Upper lobe of left lung (tissue), 6 donors: ENCODE measurements at regions not wholly inside any gene's neighbourhood (a gene's known extent, or its start where the extent isn't known, plus 50 kb on each side); places are given as distances from the start of the nearest gene placed in this dataset.
"Not testable (repeated sequence)": the region's sequence is repeated elsewhere in the genome, so short reads cannot be mapped to it uniquely, and the experiment has no call there.

Source experiments
- ATAC-seq, 2 donors: fragments of 200-7000 bp; cut with Tn5 transposase; one replicate each; pipeline ENCODE4 v1.9.1; 2022; ENCODE audit warnings: mild to moderate bottlenecking in 2 of 2, moderate library complexity in 2 of 2; ENCODE audit not compliant: low FRiP score in 2 of 2
- DNase-seq, 2 donors: peaks; one replicate each; pipeline ENCODE4 v3.0.0-alpha.2; 2019 to 2020
- H3K27ac ChIP-seq, 4 donors: fragments of 200-600 bp; sonication (generic); one replicate each; pipeline ENCODE4 v1.5.1; 2016 to 2019
- H3K27me3 ChIP-seq, 4 donors: fragments of 200-600 bp; sonication (generic); one replicate each; pipeline ENCODE4 v1.5.1; 2017 to 2019
- H3K36me3 ChIP-seq, 4 donors: fragments of 200-600 bp; sonication (generic); one replicate each; pipeline ENCODE4 v1.5.1; 2016 to 2019
- H3K4me1 ChIP-seq, 4 donors: fragments of 200-600 bp; sonication (generic); one replicate each; pipeline ENCODE4 v1.5.1; 2018 to 2019
- H3K4me3 ChIP-seq, 4 donors: fragments of 200-600 bp; sonication (generic); one replicate each; pipeline ENCODE4 v1.5.1; 2017 to 2019; ENCODE audit warnings: mild to moderate bottlenecking in 2 of 4, moderate library complexity in 1 of 4
- H3K9me3 ChIP-seq, 4 donors: fragments of 200-600 bp; sonication (generic); one replicate each; pipeline ENCODE4 v1.5.1; 2018 to 2019
- EP300 ChIP-seq, 4 donors: sonication (generic); formaldehyde crosslinking; IDR thresholded peaks; one replicate each; pipeline ENCODE4 v1.5.1; 2017; ENCODE audit warnings: antibody characterized with exemption in 4 of 4, control low read depth in 2 of 4
- POLR2A ChIP-seq, 4 donors: fragments of 450-650 bp; IDR thresholded peaks; one replicate each; pipeline ENCODE4 v1.5.1; 2016 to 2017; ENCODE audit warnings: antibody characterized with exemption in 4 of 4, mild to moderate bottlenecking in 2 of 4
- POLR2AphosphoS5 ChIP-seq, 2 donors: sonication (generic); formaldehyde crosslinking; IDR thresholded peaks; one replicate each; pipeline ENCODE4 v1.5.1; 2017; ENCODE audit warnings: antibody characterized with exemption in 2 of 2
- WGBS, 2 donors: methylation state at CpG; one replicate each; pipeline ENCODE4 v1.1.5; 2017 to 2018; 5-methylcytosine and 5-hydroxymethylcytosine counted together
- TF ChIP-seq, protein P1 (sequence below), 6 experiments: fragments of 450-650 bp in 4 of 6; fragments of 200-600 bp in 2 of 6; sonication (generic) in 2 of 6; IDR thresholded peaks; one replicate each; pipeline ENCODE4 v1.5.1; 2016 to 2019; ENCODE audit warnings: antibody characterized with exemption in 6 of 6
- donor health status: DM: no; HTN: no; CAD: no; lungs with moderate emphysema.
- donor health status: DM: no; HTN: yes; CAD: no; lungs with severe emphysema.

DNA sequence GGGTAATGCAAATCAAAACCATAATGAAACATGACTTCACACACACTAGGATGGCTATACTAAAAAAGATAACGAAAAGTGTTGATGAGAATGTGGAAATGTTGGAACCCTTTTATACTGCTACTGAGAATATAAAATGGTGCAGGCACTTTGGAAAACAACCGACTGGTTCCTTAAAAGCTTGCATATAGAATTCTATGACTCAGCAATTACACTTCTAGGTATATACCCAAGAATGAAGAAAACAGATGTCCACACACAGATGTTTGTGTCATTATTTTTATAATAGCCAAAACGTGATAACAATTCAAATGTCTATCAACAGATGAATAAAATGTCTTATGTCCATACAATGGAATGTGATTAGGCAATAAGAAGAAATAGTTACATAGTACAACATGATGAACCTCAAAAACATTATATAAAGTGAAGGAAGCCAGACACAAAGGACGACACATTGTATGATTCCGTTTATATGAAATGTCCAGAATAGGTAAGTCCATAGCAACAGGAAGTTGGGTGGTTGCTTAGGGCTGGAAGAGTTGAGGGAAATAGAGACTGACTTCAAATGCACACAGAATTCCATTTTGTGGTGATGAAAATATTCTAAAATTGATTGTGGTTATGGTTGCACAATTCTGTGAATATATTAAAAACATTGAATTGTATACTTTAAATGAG, 148.3 kb upstream of the PHYHIPL start:
- ATAC-seq (no peak), DNase-seq (no peak)
- no peak for TF ChIP-seq POLR2A (IDR thresholded peaks at IDR 0.05)
- Histone ChIP-seq H3K27ac (no peak overlapping the region), H3K27me3 (no peaks in the 10 kb centered on the region), H3K4me1 (no peaks in the 10 kb centered on the region), H3K9me3 (no peaks in the 10 kb centered on the region), H3K4me3 (no peak overlapping the region), H3K36me3 (no peaks in the 10 kb centered on the region)
- 75 to 76% methylated on average over 5 of the region's 5 CpGs for WGBS, 2 donors

DNA sequence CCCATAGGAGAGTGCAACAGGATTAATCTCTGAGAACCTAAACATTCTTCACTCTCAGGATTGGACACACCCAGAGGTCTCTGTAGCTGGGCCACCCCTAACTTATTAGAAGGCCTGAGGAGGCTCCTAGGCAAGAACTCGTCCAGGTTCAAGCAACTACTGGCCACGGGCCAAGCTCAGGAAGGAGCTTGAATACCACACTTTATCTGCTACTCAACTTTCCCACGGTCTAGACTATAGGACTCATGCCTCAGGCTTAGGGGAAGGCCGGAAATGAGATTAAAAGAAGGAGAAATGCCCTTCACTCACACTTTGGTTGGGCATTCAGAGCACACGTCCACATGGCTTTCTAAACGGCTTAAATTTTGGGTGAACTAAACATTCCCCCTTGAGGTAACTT, 142.8 kb upstream of the PHYHIPL start:
- no peaks in the 10 kb centered on the region for H3K9me3 ChIP-seq
- no peak overlapping the region for H3K4me3 ChIP-seq
- no peak for DNase-seq
- no peak overlapping the region for H3K27ac ChIP-seq
- 52 to 79% methylated on average over 5 to 6 of the region's 6 CpGs for WGBS, 2 donors
- ATAC-seq = no peak
- no peaks in the 10 kb centered on the region for H3K27me3 ChIP-seq
- H3K36me3 ChIP-seq = no peaks in the 10 kb centered on the region
- H3K4me1 ChIP-seq = no peaks in the 10 kb centered on the region
- TF ChIP-seq, protein P1, sequence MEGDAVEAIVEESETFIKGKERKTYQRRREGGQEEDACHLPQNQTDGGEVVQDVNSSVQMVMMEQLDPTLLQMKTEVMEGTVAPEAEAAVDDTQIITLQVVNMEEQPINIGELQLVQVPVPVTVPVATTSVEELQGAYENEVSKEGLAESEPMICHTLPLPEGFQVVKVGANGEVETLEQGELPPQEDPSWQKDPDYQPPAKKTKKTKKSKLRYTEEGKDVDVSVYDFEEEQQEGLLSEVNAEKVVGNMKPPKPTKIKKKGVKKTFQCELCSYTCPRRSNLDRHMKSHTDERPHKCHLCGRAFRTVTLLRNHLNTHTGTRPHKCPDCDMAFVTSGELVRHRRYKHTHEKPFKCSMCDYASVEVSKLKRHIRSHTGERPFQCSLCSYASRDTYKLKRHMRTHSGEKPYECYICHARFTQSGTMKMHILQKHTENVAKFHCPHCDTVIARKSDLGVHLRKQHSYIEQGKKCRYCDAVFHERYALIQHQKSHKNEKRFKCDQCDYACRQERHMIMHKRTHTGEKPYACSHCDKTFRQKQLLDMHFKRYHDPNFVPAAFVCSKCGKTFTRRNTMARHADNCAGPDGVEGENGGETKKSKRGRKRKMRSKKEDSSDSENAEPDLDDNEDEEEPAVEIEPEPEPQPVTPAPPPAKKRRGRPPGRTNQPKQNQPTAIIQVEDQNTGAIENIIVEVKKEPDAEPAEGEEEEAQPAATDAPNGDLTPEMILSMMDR (IDR thresholded peaks at IDR 0.05) = no peak

DNA sequence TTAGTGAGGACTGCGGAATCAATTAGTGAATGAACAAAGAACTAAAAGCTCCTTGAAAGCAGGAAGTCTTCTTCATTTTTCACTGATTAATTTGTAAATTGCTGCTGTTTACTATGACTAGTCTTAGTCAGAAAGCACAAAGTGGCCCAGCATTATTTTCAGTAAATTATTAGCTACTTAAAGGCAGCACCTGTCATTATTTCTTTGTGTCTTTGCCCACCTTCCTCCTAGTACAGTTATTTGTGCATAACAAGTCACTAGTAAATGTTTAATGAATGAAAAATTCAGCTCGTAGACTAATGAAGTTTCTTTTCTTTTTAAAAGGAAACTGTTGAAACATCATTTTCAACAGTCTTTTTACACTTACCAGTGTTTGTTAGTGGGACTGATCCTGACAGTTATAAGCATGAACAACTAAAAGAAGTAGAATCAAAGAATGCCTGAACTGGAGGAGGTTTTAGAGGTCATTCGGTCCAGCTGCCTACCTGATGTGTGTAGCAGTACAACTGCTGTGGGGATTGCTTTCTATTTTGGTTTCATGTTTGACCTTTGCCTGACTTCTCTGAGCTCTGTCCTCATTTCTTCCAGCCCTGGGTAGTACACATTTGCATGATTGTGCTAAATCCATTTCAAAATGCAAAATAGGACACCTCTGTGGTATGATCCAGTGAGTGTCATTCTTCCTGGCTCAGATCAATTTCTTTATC, 140.0 kb upstream of the PHYHIPL start:
- no peak overlapping the region for H3K4me3 ChIP-seq
- WGBS, 2 donors = 74 to 80% methylated on average over 3 of the region's 3 CpGs

DNA sequence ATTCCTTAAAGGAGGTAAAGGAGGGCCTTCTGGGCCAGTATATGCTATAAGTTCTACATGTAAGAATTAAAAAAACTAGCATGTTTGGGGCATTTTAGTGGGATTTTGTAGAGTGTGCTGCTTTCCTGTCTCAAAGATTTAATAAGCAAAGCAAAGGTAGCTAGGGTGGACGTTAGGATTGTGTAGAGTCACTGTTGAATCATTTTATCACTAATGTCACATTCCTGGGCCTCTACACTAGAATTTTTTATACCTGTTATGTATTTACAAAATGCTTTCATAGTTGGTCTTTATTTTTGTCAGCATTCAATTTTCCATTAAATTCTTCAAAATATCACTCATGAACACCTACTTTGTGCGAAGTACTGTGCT, 139.4 kb upstream of the PHYHIPL start:
- Histone ChIP-seq H3K36me3 (no peaks in the 10 kb centered on the region), H3K27me3 (no peaks in the 10 kb centered on the region), H3K27ac (no peak overlapping the region), H3K4me1 (no peaks in the 10 kb centered on the region), H3K4me3 (no peak overlapping the region), H3K9me3 (no peaks in the 10 kb centered on the region)
- TF ChIP-seq POLR2A (IDR thresholded peaks at IDR 0.05) = no peak
- TF ChIP-seq EP300 (IDR thresholded peaks at IDR 0.05) = no peak
- no peak for TF ChIP-seq POLR2AphosphoS5 (IDR thresholded peaks at IDR 0.05)
- TF ChIP-seq, protein P1 (IDR thresholded peaks at IDR 0.05) = no peak
- WGBS, 2 donors = 66 to 79% methylated on average over 2 of the region's 2 CpGs
- no peak for ATAC-seq
- no peak for DNase-seq

More for the DNA sequence above, 140.0 kb upstream of the PHYHIPL start:
- no peak overlapping the region for H3K27ac ChIP-seq
- no peaks in the 10 kb centered on the region for H3K4me1 ChIP-seq
- no peaks in the 10 kb centered on the region for H3K36me3 ChIP-seq
- TF ChIP-seq POLR2A (IDR thresholded peaks at IDR 0.05) (no peak), POLR2AphosphoS5 (IDR thresholded peaks at IDR 0.05) (no peak)
- DNase-seq (no peak), ATAC-seq (no peak)
- no peaks in the 10 kb centered on the region for H3K9me3 ChIP-seq
- no peaks in the 10 kb centered on the region for H3K27me3 ChIP-seq

DNA sequence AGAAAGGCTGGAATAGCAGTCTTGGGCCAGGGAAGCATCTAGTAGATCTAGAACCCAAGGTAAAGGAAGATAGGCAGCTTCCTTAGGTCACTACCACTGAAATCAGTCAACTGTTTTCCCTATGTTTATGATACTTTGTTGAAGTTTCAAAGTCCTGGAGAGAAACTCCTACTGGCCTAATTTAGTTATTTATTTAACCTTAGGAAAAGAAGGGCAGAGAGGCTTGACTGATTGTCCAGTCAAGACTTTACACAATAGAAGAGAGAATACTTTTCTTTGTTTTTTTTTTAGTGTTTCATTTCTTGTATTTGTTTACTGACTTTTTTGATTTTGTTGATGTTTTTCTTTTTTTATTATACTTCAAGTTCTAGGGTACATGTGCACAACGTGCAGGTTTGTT, 138.9 kb upstream of the PHYHIPL start:
- no peak for TF ChIP-seq POLR2AphosphoS5 (IDR thresholded peaks at IDR 0.05)
- no peak for TF ChIP-seq POLR2A (IDR thresholded peaks at IDR 0.05)
- no peak for TF ChIP-seq EP300 (IDR thresholded peaks at IDR 0.05)
- TF ChIP-seq, protein P1 (IDR thresholded peaks at IDR 0.05) = no peak
- H3K27me3 ChIP-seq = no peaks in the 10 kb centered on the region

DNA sequence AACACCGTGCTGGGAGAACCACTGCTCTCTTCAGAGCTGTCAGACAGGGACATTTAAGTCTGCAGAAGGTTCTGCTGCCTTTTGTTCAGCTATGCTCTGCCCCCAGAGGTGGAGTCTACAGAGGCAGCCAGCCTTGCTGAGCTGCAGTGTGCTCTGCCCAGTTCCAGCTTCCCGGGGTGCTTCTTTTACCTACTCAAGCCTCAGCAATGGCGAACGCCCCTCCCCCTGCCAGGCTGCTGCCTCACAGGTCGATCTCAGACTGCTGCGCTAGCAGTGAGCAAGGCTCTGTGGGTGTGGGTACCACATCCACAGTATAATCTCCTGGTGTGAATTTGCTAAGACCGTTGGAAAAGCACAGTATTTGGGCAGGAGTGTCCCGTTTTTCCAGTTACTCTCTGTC, 133.1 kb upstream of the PHYHIPL start:
- not testable (repeated sequence) for ATAC-seq, H3K36me3 ChIP-seq, H3K9me3 ChIP-seq, H3K27ac ChIP-seq, H3K27me3 ChIP-seq, H3K4me3 ChIP-seq, H3K4me1 ChIP-seq
- peak in 1 of 2 donors; percentile 24 for DNase-seq
- 49 to 69% methylated on average over 2 to 8 of the region's 8 CpGs for WGBS, 2 donors

More for the DNA sequence above, 138.9 kb upstream of the PHYHIPL start:
- Histone ChIP-seq H3K36me3 (no peaks in the 10 kb centered on the region), H3K9me3 (no peaks in the 10 kb centered on the region), H3K4me3 (no peak overlapping the region), H3K27ac (no peak overlapping the region), H3K4me1 (no peaks in the 10 kb centered on the region)
- no peak for DNase-seq
- ATAC-seq = no peak
- 92% methylated on average over 1 of the region's 1 CpG for WGBS, 2 donors
